ENCODE measurements at regions not wholly inside any gene's neighbourhood (a gene's known extent, or its start where the extent isn't known, plus 50 kb on each side); places are given as distances from the start of the nearest gene placed in this dataset.

DNA sequence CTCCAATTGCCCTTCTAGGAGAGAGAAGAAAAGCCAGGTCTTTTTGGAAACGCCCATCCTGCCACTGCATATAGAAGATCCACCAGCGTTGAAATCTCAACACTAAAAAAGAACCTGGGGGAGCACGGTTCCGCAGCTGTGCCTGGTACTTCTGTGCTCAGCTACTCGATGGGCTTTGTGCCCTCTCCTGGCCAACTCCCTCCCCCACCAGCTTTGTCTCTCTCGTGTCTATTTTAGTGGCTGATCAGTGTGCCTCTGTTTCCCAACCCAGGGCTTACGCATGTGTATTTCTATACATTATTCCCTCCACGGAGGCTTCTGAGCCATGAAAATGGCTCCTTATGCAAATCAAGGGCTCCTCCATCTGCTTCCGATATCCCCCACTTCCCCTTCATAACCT, 83.5 kb downstream of the RBFOX3 start:
- H3K4me2 ChIP-seq (ENCODE audit: low read depth, low read length, poor library complexity, severe bottlenecking) = no peak overlapping the region
- no peaks in the 10 kb centered on the region for H3K9me3 ChIP-seq (ENCODE audit: insufficient read depth, low read depth, low read length)
- H4K20me1 ChIP-seq (ENCODE audit: insufficient read depth, low read length, poor library complexity, severe bottlenecking) = no peaks in the 10 kb centered on the region
- no peaks in the 10 kb centered on the region for H3F3A ChIP-seq (ENCODE audit: low read depth)
- H3K36me3 ChIP-seq (ENCODE audit: insufficient read depth, low read length) = no peaks in the 10 kb centered on the region
- TF ChIP-seq EZH2phosphoT487 (IDR thresholded peaks at IDR 0.05; ENCODE audit: borderline replicate concordance) = no peak
- TF ChIP-seq, protein P1, sequence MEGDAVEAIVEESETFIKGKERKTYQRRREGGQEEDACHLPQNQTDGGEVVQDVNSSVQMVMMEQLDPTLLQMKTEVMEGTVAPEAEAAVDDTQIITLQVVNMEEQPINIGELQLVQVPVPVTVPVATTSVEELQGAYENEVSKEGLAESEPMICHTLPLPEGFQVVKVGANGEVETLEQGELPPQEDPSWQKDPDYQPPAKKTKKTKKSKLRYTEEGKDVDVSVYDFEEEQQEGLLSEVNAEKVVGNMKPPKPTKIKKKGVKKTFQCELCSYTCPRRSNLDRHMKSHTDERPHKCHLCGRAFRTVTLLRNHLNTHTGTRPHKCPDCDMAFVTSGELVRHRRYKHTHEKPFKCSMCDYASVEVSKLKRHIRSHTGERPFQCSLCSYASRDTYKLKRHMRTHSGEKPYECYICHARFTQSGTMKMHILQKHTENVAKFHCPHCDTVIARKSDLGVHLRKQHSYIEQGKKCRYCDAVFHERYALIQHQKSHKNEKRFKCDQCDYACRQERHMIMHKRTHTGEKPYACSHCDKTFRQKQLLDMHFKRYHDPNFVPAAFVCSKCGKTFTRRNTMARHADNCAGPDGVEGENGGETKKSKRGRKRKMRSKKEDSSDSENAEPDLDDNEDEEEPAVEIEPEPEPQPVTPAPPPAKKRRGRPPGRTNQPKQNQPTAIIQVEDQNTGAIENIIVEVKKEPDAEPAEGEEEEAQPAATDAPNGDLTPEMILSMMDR (conservative IDR thresholded peaks at IDR 0.05; ENCODE audit: low read length) = no peak
- no peaks in the 10 kb centered on the region for H3K27me3 ChIP-seq (ENCODE audit: insufficient read depth, low read length, poor library complexity, severe bottlenecking)
- H3K4me3 ChIP-seq (ENCODE audit: low read length, poor library complexity, severe bottlenecking) = no peak overlapping the region
- no peak overlapping the region for H2AFZ ChIP-seq (ENCODE audit: low read length)
- no peaks in the 10 kb centered on the region for H3K4me1 ChIP-seq (ENCODE audit: insufficient read depth, low read length, poor library complexity, severe bottlenecking)
- H3K9me2 ChIP-seq (replicated peaks; ENCODE audit: low read depth, low read length) = no peaks in the 10 kb centered on the region
- no peak overlapping the region for H3K9ac ChIP-seq (ENCODE audit: low read depth, low read length, poor library complexity, severe bottlenecking)
- H3K79me2 ChIP-seq (ENCODE audit: insufficient read depth, low read length) = no peaks in the 10 kb centered on the region

DNA sequence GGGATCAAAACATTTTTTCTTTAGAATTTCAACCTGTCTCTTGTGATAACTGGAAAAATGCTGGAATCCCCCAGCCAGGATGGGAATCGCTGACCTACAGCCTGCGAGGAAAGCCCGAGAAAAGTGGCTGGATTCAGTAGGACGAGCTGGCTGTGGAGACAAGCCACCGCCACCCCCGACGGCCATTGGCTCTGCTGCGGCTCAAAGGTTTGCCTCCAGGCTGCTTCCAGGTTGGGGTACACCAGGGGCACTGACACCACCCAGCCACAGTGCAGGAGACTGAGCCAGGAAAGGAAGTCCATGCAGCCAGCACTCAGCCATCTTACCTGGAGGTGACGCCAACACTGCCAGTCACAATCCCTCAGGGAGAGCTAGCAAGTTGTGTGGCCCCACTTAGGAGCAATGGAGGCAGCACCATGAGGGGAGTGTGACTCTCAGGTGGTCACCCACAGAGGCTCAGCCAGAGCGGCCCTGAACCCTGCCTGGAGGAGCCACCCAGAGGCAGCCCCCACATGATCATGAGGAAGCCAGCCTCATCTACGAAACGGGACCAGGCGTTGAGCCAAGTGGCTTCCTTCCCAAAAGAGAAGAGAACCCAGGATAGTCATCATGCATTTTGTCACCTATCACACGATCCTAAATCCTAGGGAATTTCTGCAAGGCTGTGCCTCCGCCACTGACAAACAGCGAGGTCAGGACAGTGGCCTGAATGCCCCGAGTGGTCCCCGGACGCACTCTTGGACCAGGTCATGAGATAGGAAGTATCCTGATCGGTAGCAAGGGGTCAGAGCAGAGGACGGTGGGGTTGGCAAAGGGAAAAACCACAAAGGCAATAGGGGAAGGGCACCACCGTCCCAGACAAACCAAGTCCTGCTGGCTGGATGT, 84.8 kb downstream of the RBFOX3 start:
- Histone ChIP-seq H3K4me3 (ENCODE audit: low read length, poor library complexity, severe bottlenecking) (no peak overlapping the region), H3K4me2 (ENCODE audit: low read depth, low read length, poor library complexity, severe bottlenecking) (no peak overlapping the region), H3K79me2 (ENCODE audit: insufficient read depth, low read length) (no peaks in the 10 kb centered on the region), H4K20me1 (ENCODE audit: insufficient read depth, low read length, poor library complexity, severe bottlenecking) (no peaks in the 10 kb centered on the region), H3F3A (ENCODE audit: low read depth) (no peaks in the 10 kb centered on the region), H3K9ac (ENCODE audit: low read depth, low read length, poor library complexity, severe bottlenecking) (no peak overlapping the region), H3K9me2 (replicated peaks; ENCODE audit: low read depth, low read length) (no peaks in the 10 kb centered on the region), H3K36me3 (ENCODE audit: insufficient read depth, low read length) (no peaks in the 10 kb centered on the region), H3K27me3 (ENCODE audit: insufficient read depth, low read length, poor library complexity, severe bottlenecking) (no peaks in the 10 kb centered on the region), H3K9me3 (ENCODE audit: insufficient read depth, low read depth, low read length) (no peaks in the 10 kb centered on the region), H3K4me1 (ENCODE audit: insufficient read depth, low read length, poor library complexity, severe bottlenecking) (no peaks in the 10 kb centered on the region), H2AFZ (ENCODE audit: low read length) (no peak overlapping the region)
- TF ChIP-seq EZH2phosphoT487 (IDR thresholded peaks at IDR 0.05; ENCODE audit: borderline replicate concordance) = no peak
- TF ChIP-seq, protein P1 (conservative IDR thresholded peaks at IDR 0.05; ENCODE audit: low read length) = no peak

DNA sequence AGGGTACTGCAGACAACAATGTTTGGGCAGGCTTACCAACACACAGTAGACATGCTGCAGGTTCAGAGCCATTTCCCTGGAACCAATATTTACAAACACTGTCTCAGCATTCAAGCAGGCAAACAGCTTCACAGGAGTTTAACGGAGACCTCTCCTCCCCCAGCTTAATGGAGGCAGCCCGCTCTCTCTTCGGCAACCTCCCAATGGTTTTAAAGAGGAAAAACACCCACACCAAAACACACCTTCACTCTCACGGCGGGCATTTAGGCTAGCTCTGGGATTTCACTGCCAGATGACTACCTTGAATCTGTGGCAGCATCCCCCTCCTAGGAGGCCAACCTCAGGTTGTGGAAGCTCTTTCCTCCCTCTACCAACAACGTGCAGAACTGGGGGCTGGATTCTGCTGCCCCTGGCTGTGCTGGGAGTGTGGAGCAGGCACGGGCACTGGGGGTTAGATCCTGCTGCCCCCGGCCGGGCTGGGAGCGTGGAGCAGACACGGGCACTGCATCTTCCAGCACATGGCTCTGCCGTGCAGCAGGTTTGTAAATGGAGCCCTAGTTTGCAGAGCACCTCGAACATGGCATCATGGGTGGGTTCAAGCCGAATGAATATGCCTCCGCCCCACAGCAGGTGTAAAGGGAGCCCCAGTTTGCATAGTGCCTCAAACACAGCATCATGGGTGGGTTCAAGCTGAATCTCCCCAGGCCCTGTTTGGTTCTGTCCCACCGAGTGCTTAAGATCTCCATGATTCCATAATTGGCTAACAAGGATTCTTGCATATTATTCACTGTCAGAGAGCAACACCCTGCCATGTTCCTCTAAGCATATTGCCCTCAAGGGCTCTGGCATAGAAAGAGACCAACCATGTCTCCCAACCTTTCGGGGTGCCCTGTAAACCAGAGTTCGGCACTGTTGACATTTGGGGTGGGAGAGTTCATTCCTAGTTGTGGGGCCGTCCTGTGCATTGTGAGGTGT, 86.4 kb downstream of the RBFOX3 start:
- Histone ChIP-seq H4K20me1 (ENCODE audit: insufficient read depth, low read length, poor library complexity, severe bottlenecking) (no peaks in the 10 kb centered on the region), H3K27me3 (ENCODE audit: insufficient read depth, low read length, poor library complexity, severe bottlenecking) (no peaks in the 10 kb centered on the region), H3F3A (ENCODE audit: low read depth) (no peaks in the 10 kb centered on the region), H3K9ac (ENCODE audit: low read depth, low read length, poor library complexity, severe bottlenecking) (no peak overlapping the region), H3K36me3 (ENCODE audit: insufficient read depth, low read length) (no peaks in the 10 kb centered on the region), H3K9me3 (ENCODE audit: insufficient read depth, low read depth, low read length) (no peaks in the 10 kb centered on the region), H3K79me2 (ENCODE audit: insufficient read depth, low read length) (no peaks in the 10 kb centered on the region), H3K4me1 (ENCODE audit: insufficient read depth, low read length, poor library complexity, severe bottlenecking) (no peaks in the 10 kb centered on the region), H3K9me2 (replicated peaks; ENCODE audit: low read depth, low read length) (no peaks in the 10 kb centered on the region), H3K4me3 (ENCODE audit: low read length, poor library complexity, severe bottlenecking) (no peak overlapping the region), H2AFZ (ENCODE audit: low read length) (no peak overlapping the region), H3K4me2 (ENCODE audit: low read depth, low read length, poor library complexity, severe bottlenecking) (no peak overlapping the region)
- TF ChIP-seq, protein P1 (conservative IDR thresholded peaks at IDR 0.05; ENCODE audit: low read length) = no peak
- no peak for TF ChIP-seq EZH2phosphoT487 (IDR thresholded peaks at IDR 0.05; ENCODE audit: borderline replicate concordance)
